ENCODE measurements at regions not wholly inside any gene's neighbourhood (a gene's known extent, or its start where the extent isn't known, plus 50 kb on each side); places are given as distances from the start of the nearest gene placed in this dataset.

- DNase-seq (ENCODE audit: insufficient read length, low spot score) (no peak), FAIRE-seq (no peak)
- no peak for TF ChIP-seq CTCF (IDR thresholded peaks at IDR 0.05; ENCODE audit: insufficient read depth, missing control alignments)
Measured at GRCh38 chr9:18379073-18379811, 94.7 kb upstream of the ADAMTSL1 start.

- FAIRE-seq (no peak), DNase-seq (ENCODE audit: insufficient read length, low spot score) (no peak)
- no peak for TF ChIP-seq CTCF (IDR thresholded peaks at IDR 0.05; ENCODE audit: insufficient read depth, missing control alignments)
Measured at GRCh38 chr9:18382243-18382642, 91.7 kb upstream of the ADAMTSL1 start.

GRCh38 chr9:18384066-18384465, 89.9 kb upstream of the ADAMTSL1 start:
- no peak for DNase-seq (ENCODE audit: insufficient read length, low spot score)
- FAIRE-seq: no peak
- TF ChIP-seq CTCF (IDR thresholded peaks at IDR 0.05; ENCODE audit: insufficient read depth, missing control alignments): no peak

- FAIRE-seq: no peak
- no peak for DNase-seq (ENCODE audit: insufficient read length, low spot score)
- no peak for TF ChIP-seq CTCF (IDR thresholded peaks at IDR 0.05; ENCODE audit: insufficient read depth, missing control alignments)
Measured at GRCh38 chr9:18385696-18386490, 88.1 kb upstream of the ADAMTSL1 start.

GRCh38 chr9:18390393-18390792, 83.6 kb upstream of the ADAMTSL1 start:
- no peak for TF ChIP-seq CTCF (IDR thresholded peaks at IDR 0.05; ENCODE audit: insufficient read depth, missing control alignments)
- no peak for DNase-seq (ENCODE audit: insufficient read length, low spot score)
- FAIRE-seq: no peak

GRCh38 chr9:18393340-18394130, 80.4 kb upstream of the ADAMTSL1 start:
- TF ChIP-seq CTCF (IDR thresholded peaks at IDR 0.05; ENCODE audit: insufficient read depth, missing control alignments): no peak
- no peak for FAIRE-seq
- DNase-seq (ENCODE audit: insufficient read length, low spot score): no peak

All from D721Med (cell line).